ENCODE measurements at regions not wholly inside any gene's neighbourhood (a gene's known extent, or its start where the extent isn't known, plus 50 kb on each side); places are given as distances from the start of the nearest gene placed in this dataset.

DNA sequence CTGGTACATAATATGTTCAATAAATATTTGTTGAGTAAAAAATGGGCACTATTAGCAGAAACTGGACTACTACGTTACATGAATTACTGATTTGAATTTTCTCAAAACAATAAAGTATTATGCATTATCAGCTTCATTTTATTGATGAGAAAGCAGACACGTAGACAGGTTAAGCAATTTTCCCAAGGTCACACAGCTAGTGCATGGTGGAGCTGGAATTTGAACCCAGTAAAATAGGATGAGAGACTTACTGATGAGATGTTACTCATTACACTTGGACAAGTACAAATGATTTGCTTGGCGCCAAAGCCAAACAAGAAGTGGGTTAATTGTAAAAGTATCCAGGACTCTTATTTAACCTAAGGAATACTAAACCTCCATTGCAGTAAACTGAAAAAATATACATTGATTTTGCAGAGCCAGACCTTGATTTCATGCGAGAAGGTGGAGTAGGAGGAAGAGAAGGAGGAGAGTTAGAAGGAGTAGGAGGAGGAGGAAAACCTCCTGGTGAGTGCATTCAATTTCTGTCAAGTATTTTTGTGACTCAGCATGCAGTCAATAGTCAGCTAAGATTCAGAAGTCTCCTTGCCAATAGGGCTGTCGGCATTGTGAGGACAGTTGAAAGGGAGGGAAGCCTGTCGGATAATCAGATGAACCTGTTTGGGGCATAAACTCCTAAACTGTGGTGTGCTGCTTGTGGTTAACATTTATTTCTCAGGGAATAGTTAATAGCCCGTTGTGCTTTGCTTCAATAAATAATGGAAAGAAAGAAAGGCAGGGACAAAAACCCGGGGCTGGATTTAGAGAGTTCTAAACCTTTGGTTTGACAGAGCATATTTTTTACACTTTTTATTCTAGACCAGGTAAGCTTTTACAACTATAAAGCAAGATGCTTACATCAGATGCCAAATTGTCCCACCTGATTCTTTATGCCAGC is 77.0 kb upstream of the TACR1 start:
- Histone ChIP-seq H3K9me3 (no peaks in the 10 kb centered on the region), H3K36me3 (no peaks in the 10 kb centered on the region), H3K27ac (no peak overlapping the region), H3K4me1 (no peaks in the 10 kb centered on the region), H3K27me3 (no peaks in the 10 kb centered on the region), H3K4me3 (no peak overlapping the region)
- DNase-seq = no peak
- TF ChIP-seq, protein P1, sequence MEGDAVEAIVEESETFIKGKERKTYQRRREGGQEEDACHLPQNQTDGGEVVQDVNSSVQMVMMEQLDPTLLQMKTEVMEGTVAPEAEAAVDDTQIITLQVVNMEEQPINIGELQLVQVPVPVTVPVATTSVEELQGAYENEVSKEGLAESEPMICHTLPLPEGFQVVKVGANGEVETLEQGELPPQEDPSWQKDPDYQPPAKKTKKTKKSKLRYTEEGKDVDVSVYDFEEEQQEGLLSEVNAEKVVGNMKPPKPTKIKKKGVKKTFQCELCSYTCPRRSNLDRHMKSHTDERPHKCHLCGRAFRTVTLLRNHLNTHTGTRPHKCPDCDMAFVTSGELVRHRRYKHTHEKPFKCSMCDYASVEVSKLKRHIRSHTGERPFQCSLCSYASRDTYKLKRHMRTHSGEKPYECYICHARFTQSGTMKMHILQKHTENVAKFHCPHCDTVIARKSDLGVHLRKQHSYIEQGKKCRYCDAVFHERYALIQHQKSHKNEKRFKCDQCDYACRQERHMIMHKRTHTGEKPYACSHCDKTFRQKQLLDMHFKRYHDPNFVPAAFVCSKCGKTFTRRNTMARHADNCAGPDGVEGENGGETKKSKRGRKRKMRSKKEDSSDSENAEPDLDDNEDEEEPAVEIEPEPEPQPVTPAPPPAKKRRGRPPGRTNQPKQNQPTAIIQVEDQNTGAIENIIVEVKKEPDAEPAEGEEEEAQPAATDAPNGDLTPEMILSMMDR (IDR thresholded peaks at IDR 0.05) = no peak
- intact Hi-C loops (cut with DNase I; ENCODE audit: low total_unique reads) = no loop called here

DNA sequence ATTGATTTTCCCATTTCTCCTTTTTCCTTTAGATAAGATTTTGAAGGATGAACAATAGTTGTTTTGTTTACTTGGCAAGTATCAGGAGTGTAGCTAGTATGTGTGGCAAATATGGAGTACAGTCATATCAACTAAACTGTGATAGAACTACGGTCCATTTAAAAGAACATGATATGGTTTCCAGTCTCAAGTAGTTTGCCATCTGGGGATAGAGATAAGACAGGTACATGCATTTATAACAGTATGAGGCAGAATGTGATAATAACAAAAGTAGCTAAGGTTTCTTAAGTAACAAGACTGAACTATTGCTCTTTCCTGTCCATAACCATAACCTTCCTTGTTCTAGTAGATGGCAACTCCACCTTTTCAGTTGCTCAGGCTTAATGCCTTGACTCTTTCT is 75.6 kb upstream of the TACR1 start:
- Histone ChIP-seq H3K27me3 (no peaks in the 10 kb centered on the region), H3K4me1 (no peaks in the 10 kb centered on the region), H3K27ac (no peak overlapping the region), H3K36me3 (no peaks in the 10 kb centered on the region), H3K4me3 (no peak overlapping the region), H3K9me3 (no peaks in the 10 kb centered on the region)
- no peak for DNase-seq
- intact Hi-C loops (cut with DNase I; ENCODE audit: low total_unique reads) = no loop called here
- TF ChIP-seq, protein P1 (IDR thresholded peaks at IDR 0.05) = no peak

DNA sequence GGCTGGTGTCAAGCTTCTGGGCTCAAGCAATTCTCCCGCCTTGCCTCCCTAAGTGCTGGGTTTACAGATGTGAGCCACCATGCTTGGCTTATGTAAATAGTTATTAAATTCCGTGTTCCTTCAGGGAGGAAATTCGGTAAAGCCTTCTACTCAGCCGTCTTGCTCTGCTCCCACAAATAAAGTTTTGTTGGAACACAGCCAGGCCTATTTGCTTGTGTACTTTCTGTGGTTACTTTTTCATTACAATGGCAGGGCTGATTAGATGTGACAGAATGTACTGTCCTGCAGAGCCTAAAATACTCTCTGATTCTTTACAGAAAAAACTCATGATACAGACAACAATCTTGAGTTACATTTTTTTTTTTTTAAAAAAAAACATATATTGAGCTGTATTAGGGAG is 68.8 kb upstream of the TACR1 start:
- Histone ChIP-seq H3K9me3 (no peaks in the 10 kb centered on the region), H3K4me3 (no peak overlapping the region), H3K27ac (no peak overlapping the region), H3K4me1 (no peaks in the 10 kb centered on the region), H3K36me3 (no peaks in the 10 kb centered on the region), H3K27me3 (no peaks in the 10 kb centered on the region)
- TF ChIP-seq, protein P1 (IDR thresholded peaks at IDR 0.05) = no peak
- no peak for DNase-seq
- intact Hi-C loops (cut with DNase I; ENCODE audit: low total_unique reads) = no loop called here

DNA sequence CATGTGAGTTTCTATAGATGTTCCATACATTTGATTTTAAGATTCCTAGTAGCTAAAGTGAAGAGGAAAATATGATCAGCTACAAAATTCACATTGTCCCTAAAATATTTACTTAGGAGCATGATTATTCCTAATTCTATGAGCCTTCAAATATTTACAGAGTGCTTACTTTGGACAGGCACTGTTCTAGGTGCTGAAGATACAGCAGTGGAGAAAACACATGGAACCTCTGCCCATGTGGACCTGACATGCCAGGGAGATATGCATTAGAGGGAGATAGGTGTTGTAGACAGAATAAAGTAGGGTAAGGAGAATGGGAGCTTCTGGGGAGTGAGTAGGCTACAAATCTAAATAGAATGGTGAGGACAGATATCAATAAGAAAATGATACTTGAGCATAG is 62.6 kb upstream of the TACR1 start:
- intact Hi-C loops (cut with DNase I; ENCODE audit: low total_unique reads) = no loop called here
- no peak for DNase-seq
- TF ChIP-seq, protein P1 (IDR thresholded peaks at IDR 0.05) = no peak
- Histone ChIP-seq H3K36me3 (no peaks in the 10 kb centered on the region), H3K4me3 (no peak overlapping the region), H3K27ac (no peak overlapping the region), H3K4me1 (no peaks in the 10 kb centered on the region), H3K9me3 (peaks cover 0 to 25% (median 18%) of the 10 kb centered on the region in 3 donors), H3K27me3 (no peaks in the 10 kb centered on the region)

DNA sequence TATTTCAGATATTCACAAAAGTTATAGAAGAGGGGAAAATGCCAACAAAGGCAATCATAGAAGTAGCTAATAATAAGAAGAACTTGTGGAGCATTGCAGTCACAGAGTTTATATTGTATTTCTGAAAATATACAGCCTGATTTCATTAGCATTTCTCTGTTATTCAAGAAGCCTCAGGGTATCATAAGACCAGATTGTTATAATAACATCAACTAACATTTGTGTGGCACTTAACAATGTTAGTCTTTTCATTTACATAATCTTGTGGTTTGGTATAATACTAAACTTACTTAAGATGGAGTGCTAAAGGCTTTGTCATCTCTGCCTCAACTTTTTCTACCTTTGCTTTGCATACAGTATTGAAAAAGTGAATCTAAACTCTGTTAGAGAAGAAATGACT is 61.6 kb upstream of the TACR1 start:
- H3K27me3 ChIP-seq = no peaks in the 10 kb centered on the region
- intact Hi-C loops (cut with DNase I; ENCODE audit: low total_unique reads) = no loop called here
- no peak overlapping the region for H3K27ac ChIP-seq
- DNase-seq = no peak
- peaks cover 0 to 25% (median 18%) of the 10 kb centered on the region in 3 donors for H3K9me3 ChIP-seq
- H3K4me1 ChIP-seq = no peaks in the 10 kb centered on the region
- no peak overlapping the region for H3K4me3 ChIP-seq
- TF ChIP-seq, protein P1 (IDR thresholded peaks at IDR 0.05) = no peak
- no peaks in the 10 kb centered on the region for H3K36me3 ChIP-seq

All from tibial artery (tissue), 4 donors.